GM21528 (cell line): ENCODE measurements at regions not wholly inside any gene's neighbourhood (a gene's known extent, or its start where the extent isn't known, plus 50 kb on each side); places are given as distances from the start of the nearest gene placed in this dataset.

Experiments
- ATAC-seq: cut with Tn5 transposase; IDR thresholded peaks from one replicate; pipeline ENCODE4 v1.9.1; 2021; ENCODE audit warnings: mild to moderate bottlenecking, moderate library complexity; ENCODE audit not compliant: unreplicated experiment, low FRiP score

DNA sequence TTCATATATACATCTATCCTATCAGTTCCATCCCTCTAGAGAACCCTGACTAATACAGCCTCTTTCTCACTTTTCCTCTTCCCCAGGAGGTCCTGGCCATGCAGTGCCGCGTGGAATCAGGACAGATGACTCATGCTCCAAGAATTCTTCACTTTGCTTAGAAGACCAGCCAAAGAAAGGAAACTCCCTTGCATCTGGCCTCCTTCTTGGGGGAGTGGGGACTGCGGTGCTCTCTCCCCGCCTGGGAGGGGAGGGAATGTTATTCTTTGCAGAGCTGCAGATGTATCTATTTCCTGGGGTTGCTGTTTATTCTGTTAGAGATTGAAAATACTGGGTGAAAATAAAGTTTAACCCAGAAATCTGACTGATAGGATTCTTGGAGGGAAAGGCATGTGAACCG is 111.5 kb upstream of the SH3BP4 start:
- no peak for ATAC-seq

DNA sequence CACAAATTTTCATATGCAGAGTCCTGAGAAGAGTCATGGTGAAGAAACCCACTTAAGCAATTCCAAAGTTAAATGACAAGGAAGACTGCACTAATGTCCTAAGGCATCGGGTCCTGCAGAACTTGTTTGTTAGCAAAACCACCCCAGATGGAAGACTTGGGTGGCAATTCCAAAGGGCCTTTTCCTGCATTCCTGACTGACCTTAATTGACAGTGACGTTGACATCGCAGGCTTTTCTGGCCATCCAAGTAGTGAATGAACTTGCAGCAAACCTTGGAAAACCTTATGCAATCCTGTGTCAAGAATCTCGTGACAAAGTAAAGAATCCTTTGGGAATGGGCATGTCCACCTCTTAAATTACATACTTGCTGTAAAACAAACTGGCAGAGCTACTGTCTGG is 112.5 kb upstream of the SH3BP4 start:
- no peak for ATAC-seq

DNA sequence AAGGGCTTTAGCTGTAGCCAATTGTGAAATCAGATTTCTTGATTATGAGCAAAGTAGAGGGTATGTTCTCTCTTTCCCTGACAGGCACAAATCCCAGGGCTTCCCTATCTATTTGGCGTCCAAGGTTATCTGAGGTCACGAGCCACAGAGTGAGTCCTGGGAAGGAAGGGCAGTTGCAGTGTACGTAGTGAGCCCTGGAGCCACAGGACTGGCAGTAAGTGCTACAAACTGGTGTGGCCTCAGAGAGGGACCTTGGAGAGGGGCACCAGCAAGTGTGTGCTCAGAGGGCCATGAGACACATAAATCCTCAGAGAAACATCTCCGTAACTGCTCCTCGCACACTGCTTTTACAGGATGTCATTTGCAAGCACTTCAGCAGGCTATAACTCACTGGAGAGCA is 115.5 kb upstream of the SH3BP4 start:
- ATAC-seq, result no peak

DNA sequence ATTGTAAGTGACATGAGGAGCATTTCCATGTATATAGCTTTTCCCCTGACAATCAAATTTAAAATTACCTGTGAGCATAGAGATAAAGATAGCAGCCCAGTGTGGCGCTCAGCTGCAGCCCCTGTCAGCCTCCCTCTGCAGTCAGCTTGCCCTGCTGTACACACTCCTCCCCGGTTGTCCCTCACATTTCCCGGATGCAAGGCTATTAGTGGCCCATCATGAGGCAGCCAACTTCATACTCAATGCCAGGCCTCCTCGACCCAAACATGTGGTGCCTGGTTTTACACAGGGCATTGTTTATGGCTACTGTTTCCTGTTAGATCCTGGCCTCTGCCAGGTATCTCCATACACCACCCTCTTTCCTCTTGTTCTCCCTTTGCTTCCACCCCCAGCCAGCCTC is 116.1 kb upstream of the SH3BP4 start:
- no peak for ATAC-seq

DNA sequence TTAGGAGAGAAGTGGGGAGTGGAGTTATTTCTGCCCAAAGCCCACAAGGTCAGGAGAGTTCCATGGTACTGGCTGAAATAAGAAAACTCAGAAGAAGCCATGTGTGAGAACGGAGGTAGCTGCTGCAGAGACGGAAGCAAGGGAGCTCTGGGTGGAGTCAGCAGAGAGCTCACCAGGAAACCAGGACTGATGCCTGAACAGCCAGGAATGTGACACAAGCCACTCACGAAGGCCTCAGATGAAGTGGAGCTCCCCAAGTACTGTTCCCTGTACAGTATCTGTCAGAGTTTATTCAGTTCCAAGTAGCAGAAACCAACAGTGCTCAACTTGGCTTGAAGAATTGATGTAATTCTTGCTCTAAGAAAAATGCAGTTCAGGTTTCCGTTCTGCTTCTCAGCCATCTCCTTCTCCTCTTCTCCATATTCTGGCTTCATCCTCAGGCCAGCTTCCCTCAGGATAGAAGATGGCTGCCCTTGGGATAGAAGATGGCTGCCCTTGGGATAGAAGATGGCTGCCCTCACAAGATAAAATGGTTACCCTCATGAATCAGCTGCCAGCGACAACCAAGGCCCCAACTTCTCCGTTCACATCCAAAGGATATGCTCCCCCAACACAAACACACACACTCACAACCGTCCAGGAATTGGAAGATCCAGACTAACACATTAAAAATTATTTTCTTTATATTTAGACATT is 117.4 kb upstream of the SH3BP4 start:
- no peak for ATAC-seq

DNA sequence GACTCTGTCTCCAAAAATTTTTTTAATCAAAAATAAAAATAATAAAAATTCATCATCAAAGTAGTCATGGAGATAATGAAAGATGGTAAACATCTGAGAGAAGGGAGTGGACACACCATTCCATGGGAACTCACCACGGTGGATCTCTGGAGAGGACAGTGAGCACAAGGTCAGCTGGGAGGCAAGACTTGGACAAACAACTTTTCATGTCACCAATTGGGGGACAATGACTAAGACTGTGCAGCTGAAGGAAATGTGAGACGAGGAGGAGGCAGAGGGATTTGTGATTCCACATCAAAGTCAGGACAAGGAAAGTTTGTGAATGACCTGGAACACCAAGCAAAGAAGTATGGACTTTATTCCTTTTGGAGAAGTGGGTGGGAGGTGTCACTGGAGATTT is 121.0 kb upstream of the SH3BP4 start:
- ATAC-seq, result no peak

DNA sequence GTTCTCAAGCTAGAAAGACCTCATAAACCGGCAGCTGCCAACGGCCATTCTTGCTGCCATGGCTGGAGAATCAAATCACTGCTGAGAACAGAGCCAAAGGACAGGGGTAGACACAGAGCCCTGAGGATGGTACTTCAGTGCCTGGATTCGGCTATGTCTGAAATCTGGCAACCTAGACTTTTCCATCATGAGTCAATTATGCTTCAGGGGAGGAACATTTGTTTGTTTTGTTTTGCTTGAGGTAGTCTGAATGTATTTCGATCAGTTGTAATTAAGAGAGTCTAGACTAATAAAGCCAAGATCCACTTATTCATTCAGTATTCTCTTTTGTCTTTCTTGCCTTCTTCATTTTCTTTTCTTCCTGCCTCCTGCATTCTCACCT is 122.8 kb upstream of the SH3BP4 start:
- no peak for ATAC-seq

DNA sequence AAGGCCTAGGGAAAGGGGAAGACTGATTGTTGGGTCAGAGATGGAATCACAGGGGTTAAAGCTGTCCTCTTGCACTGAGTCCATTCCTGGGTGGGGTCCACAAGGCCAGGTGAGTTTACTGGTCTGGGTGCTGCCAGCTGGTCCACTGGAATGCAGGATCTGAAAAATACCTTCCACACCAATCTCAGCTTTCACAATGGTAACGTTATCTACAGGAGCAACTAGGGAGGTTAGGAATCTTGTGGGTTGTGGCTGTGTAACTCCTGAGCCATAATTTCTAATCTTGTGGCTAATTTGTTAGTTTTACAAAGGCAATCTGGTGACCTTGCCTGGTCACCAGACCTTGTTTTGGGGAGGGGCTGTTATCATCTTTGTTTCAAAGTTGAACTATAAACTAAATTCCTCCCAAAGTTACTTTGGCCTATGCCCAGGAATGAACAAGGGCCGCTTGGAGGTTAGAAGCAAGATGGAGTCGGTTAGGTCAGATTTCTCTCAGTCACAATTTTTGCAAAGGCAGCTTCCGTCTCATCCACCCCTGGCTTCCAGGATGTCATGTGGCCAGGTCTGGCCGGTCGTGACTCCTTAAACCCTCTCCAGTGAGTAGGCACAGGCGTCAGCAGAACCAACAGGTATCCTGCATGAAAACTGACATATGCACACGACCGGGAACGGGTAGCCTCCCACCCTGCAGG is 123.3 kb upstream of the SH3BP4 start:
- no peak for ATAC-seq

DNA sequence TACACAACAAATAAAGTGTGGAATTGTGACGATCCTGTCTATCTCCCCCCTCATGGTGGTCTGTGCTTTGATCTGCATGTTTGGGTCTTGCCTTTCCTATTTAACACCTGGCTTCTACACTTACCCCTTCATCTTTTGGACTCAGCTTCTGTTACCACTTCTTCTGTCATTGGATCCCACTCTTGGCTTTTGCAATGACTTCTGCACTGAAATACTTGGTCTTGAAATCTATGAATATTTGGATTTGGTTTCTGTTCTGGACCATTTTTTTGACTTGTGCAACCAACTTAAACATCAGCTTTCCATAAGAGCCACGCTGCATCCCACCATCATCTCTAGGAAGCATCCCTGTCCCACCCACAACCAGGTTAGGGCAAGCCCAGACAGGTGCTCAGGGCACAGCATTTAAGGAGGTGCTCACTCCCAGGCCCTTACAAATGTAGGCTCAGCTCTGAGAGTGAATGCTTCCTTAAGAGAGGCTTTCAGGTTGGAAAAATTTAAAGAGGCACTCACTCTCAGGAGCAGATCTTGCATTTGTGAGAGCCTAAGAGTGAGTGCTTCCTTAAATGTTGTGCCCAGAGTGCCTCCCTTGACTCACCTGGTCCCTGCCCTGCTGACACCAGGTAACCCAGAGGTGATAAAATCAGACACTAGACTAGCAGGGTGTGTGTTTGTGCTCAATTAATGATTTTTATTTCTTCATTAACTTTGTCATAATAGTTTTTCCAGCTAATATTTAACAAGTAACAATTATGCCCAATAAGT is 124.5 kb upstream of the SH3BP4 start:
- ATAC-seq, result no peak

DNA sequence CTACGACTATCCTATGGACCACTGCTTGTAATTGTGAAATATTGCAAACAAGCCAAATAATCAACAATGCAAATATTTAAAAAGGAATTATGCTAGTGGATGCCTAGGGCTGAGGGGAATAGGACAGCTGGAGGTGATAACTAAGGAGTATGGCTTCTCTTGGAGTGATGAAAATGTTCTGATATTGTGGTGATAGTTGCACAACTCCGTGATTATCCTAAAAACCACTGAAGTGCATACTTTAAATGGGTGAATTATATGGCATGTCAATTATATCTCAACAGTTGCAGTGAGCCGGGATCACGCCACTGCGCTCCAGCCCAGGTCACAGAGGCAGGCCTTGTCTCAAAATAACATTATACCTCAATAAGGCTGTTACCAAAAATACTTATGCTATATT is 125.1 kb upstream of the SH3BP4 start:
- ATAC-seq, result no peak

DNA sequence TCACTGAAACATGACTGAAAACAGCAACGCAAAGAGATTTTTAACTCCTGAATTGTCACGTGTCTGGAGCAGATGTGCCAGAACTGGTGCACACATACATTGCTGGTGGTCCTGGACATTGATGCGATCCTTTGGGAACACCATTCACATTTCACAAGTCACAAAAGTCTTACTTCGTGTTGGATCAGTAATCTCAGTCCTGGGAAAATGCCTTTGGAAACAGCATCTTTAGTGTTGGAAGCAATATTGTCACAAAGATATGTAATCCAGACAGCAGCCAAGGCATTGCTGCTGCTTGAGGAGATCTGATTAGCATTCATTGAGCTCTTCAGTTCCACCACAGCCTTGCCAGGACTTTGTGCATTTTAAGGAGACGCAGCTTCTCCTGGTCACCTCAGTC is 126.2 kb upstream of the SH3BP4 start:
- no peak for ATAC-seq

DNA sequence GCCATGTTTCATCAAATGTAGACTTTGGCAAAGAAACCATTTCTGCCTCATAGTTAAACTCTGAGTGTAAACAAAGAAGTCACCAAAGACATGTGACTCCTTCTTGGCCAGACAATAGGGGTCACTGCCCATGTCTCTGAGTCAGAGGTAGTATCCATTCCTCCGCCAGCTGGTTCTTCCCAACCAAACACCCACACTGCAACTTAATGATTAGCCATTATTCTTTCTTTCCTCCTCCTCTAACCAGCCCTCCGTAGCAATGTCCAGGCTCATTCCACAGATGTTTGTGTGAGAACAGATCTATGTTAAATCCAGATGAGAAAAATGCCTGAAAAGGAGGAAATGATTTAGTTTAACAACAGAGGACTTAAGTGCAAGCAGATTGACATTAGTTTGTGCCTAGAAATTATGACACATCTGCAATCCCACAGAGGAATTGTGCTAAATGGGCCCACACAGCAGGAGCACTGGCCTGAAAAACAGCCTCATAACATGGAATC is 127.9 kb upstream of the SH3BP4 start:
- ATAC-seq, result no peak

DNA sequence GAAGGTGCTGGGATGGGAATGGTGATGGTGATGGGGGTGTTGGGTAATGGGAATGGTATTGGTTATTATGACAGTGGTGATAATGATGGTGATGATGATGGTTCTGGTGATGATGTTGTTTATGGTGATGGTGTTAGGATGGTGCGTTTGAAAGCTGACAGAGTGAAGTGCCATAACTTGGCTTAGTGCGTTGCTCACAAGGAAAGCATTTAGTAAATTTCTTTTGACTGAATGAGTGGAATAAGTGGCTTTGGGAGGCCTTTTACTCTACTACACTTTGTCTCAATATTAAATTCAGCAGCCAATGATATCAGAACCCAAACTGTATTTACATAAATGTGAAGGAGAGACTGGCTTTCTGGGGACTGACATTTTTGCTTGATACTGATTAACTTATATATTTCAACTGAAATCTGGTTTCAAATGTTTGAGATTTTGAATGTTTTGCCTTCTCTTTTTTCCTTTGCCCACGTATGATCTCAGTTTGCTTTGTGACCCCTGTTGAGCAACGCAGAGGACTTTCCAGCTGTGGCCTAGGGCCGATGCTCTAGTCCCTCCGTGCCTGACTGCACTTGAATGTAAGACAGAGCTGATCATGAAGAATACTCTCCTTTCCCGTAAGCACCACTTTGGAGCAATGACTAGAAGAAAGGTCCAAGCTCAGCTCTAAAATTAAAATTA is 128.5 kb upstream of the SH3BP4 start:
- ATAC-seq, result no peak

DNA sequence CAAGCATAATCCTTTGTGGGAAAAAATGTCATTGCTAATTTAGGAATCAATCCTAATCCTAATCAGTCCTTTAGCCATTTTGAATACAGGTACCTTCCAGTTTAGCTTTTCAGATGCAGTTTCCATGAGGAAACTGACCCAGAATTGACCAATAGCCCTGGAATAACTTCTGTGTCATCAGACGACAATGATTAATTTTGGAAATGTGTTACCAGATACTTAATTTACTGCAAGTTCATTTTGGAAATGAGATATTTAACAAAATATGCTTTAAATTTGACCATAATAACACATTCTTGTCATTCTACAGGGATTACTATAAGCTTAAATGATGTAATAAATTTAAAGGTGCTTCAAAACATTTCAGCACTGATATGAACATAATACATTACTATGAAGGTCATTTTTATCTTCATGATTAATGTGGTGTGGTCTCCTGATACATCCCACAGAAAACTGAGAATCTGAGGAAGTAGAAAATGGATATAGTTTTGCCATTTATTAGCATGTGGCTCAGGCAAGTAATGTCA is 129.8 kb upstream of the SH3BP4 start:
- no peak for ATAC-seq

DNA sequence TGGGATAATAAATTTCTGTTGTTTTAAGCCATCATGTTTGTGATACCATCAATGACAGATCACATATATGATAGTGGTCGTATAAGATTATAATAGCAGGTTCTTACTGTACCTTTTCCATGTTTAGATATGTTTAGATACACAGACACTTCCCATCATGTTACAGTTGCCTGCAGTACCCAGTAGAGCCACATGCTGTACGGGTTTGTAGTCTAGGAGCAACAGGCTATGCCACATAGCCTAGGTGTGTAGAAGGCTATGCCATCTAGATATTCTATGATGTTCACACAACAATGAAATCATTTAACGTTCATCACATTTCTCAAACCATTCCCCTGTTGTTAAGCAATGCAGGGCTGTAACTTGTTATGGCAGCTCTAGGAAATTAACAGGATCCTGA is 132.9 kb upstream of the SH3BP4 start:
- no peak for ATAC-seq

DNA sequence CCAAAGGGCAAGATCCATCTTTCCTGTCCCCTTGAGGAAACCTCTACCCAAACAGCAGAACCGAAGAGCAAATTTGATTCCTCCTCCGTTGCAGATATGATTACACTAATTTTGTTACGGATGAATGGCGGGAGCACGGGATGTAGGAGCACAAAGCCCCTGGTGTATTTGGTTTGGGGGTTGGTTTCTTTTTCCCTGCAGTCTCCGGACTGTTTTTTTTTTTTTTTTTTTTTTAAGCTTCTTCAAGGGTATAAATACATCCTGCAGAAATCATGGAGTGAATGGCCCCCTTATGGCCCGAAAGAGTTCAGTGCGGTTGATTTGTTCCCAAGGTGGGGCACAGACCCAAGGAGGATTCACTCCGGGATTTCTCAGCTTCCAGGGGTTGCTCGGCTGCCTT is 135.3 kb upstream of the SH3BP4 start:
- ATAC-seq, result no peak

DNA sequence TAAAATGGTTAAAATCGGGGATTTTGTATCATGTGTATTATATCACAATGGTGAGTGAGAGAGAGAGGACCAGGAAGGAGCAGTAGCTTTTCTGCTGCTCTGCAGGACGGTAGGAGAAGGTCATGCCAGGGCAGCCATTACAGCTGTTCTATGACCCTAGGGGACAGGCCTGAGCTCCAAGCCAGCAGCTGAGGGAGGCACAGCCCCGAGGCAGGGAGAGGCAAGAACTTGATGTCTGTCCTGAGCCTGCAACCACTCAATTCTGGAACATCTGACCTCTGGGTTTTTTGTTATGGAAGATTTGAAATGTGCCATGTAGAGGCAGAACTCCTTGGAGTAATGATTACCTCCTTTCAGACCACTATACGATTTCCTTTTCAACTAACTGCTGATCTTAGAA is 135.8 kb upstream of the SH3BP4 start:
- no peak for ATAC-seq

DNA sequence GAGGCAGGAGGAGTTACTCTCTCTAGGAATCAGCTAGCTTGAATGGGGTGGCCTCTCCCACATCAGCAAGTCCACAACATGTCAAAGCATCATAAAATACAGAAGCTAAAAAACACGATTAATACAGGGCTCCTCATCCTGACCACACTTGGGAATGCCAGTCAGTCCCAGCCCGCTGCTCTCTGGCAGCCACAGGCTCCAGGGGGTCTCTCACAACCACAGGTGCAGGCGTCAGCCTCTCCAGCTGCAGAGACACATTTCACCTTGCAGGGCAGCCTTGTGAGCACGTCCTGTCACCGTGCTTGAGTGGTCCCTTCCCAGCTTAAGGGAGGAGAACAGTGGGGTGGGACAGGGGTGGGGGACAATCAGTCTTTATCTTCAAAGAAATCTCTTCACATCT is 137.4 kb upstream of the SH3BP4 start:
- no peak for ATAC-seq

DNA sequence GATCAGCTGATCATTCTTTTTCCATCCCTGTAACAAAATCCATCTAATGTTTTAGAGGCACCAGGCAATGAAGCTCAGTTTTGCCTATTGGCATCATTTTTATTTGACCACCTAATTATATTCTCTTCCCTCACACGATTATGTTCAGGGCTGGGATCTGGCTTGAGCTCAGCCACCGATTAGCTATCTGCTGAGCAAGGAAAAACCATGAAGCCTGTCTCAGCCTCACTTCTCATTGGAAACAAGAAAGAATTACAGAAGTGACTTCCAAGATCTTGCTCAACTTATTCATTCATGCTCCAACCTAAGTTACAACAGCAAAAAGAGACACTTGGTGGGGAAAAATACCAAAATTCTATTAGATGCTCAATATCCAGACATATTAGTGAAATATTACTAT is 139.0 kb upstream of the SH3BP4 start:
- no peak for ATAC-seq

DNA sequence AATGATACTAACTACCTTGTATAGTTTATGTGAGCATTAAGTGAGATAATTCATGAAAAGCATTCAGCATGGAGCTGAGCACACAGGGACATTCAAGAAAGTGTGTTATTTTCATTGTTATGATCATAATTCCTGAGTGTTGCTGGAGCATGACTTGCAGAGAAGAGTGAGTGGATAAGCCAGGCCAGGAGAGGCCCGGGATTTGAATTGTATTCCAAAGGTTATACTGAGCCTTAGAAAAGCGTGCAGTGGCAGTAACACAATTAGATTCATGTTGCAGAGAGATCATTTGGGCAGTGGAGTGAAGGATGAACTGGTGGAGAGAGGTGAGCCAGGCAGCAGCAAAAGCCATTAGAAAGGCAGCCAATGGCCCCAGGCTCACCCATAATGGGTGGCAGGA is 142.9 kb upstream of the SH3BP4 start:
- ATAC-seq, result no peak

DNA sequence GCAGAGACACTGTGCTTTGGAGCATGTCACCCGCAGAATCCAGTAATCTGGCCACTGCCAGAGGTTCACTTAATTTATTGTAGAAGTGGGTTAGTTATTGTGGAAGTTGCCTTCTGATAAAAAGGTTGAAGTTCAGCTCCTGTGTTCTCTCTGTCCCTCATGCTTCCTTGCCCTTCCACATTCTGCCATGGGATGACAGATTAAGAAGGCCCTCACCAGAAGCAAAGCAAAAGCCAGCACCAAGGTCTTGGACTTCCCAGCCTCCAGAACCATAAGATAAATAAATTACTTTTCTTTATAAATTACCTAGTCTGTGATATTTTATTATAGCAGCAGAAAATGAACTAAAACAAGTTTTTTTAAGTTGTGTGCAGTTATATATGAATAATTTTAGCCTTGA is 145.0 kb upstream of the SH3BP4 start:
- no peak for ATAC-seq
